Peyer's patch (tissue), 4 donors: ENCODE measurements at regions not wholly inside any gene's neighbourhood (a gene's known extent, or its start where the extent isn't known, plus 50 kb on each side); places are given as distances from the start of the nearest gene placed in this dataset.

Experiments used
- DNase-seq, 3 donors: peaks; one replicate each; pipeline ENCODE4 v3.0.0-alpha.2; 2017 to 2019
- H3K27ac ChIP-seq, 4 donors: fragments of 200-600 bp; sonication (generic); one replicate each; pipeline ENCODE4 v1.5.1; 2016 to 2019
- H3K27me3 ChIP-seq, 2 donors: fragments of 200-600 bp; sonication (generic); one replicate each; pipeline ENCODE4 v1.5.1; 2019
- H3K36me3 ChIP-seq, 3 donors: fragments of 200-600 bp; sonication (generic); one replicate each; pipeline ENCODE4 v1.5.1; 2016 to 2019
- H3K4me1 ChIP-seq, 4 donors: fragments of 200-600 bp; sonication (generic); one replicate each; pipeline ENCODE4 v1.5.1; 2016 to 2019
- H3K4me3 ChIP-seq, 4 donors: fragments of 200-600 bp; sonication (generic); 1 replicate in 3 of 4; 2 replicates in 1 of 4; pipeline ENCODE4 v1.5.1; 2016 to 2019; ENCODE audit warnings: mild to moderate bottlenecking in 1 of 4
- H3K9me3 ChIP-seq, 4 donors: fragments of 200-600 bp; sonication (generic); one replicate each; pipeline ENCODE4 v1.5.1; 2016 to 2019; ENCODE audit warnings: mild to moderate bottlenecking in 1 of 4
- CTCF ChIP-seq, 6 experiments: fragments of 450-650 bp in 4 of 6; fragments of 200-600 bp in 2 of 6; sonication (generic) in 1 of 6; IDR thresholded peaks; one replicate each; pipeline ENCODE4 v1.5.1; 2017 to 2019; ENCODE audit warnings: antibody characterized with exemption in 6 of 6, mild to moderate bottlenecking in 3 of 6, moderate library complexity in 1 of 6
- POLR2A ChIP-seq, 2 donors: fragments of 450-650 bp; IDR thresholded peaks; one replicate each; pipeline ENCODE4 v1.5.1; 2017; ENCODE audit warnings: antibody characterized with exemption in 2 of 2, mild to moderate bottlenecking in 2 of 2, moderate library complexity in 2 of 2

DNA sequence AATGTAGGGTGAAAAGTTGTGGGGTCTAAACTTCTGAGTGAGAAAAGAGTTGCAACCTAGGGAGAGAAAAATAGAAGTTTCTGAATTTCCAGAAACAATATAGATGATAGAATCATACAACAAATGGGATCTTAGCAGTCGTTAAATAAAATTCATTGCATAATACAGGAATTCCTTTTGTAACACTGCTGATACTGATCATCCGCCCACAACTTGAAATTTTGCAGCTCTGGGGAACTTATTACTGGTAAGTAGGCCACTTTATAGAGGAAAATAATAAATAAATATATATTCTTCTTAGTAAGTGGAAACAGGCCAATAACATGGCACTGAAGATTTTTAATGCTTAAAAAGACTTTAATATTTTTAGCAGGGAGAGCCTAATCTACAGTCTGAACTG lies 81.9 kb upstream of the SMIM30 start:
- H3K9me3 ChIP-seq = no peaks in the 10 kb centered on the region

DNA sequence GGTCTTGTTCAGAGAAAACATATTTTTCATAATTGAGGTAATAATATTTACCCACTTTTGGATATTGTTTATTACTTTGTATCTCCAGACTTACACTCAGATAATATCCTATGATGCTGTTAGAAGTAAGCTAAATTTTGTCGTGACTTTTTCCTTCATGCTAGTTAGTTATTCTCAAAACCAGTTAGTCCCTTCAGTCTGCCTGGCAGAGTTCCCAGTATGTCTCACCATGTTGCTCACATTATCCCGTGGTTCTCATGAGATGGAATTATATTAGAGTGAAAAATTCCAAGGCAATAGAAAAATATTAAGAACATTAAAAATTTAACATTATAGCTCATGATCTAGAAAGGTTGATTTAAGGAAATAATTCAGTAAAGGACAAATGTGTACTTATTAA lies 81.5 kb upstream of the SMIM30 start:
- no peaks in the 10 kb centered on the region for H3K9me3 ChIP-seq
- no peak overlapping the region for H3K4me3 ChIP-seq
- no peaks in the 10 kb centered on the region for H3K36me3 ChIP-seq
- no peaks in the 10 kb centered on the region for H3K27me3 ChIP-seq
- H3K4me1 ChIP-seq = no peaks in the 10 kb centered on the region
- DNase-seq = no peak
- no peak for TF ChIP-seq POLR2A (IDR thresholded peaks at IDR 0.05)
- no peak for TF ChIP-seq CTCF (IDR thresholded peaks at IDR 0.05)
- no peak overlapping the region for H3K27ac ChIP-seq

More for the DNA sequence above, 81.9 kb upstream of the SMIM30 start:
- Histone ChIP-seq H3K36me3 (no peaks in the 10 kb centered on the region), H3K4me1 (no peaks in the 10 kb centered on the region), H3K27ac (no peak overlapping the region), H3K4me3 (no peak overlapping the region), H3K27me3 (no peaks in the 10 kb centered on the region)
- TF ChIP-seq POLR2A (IDR thresholded peaks at IDR 0.05) = no peak
- DNase-seq = no peak

DNA sequence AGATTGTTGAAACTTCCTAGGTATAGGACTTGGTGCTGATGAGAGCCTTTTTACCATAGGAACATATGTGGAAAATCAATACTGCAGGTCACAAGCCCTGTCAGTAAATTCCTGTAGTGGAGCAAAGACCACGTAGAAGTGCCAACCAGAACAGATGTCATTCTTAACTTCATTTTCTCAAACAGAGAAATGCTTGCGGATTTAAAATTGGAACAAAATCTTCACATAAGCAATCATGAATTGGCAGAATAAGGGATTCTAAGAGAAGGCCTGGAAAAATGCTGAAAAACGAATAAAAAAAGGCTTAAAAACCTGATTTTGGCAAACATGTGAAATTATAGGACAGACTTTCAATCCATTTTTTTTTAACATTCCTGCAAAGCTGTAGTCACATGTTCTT lies 80.8 kb upstream of the SMIM30 start:
- no peak overlapping the region for H3K27ac ChIP-seq
- TF ChIP-seq CTCF (IDR thresholded peaks at IDR 0.05) (no peak), POLR2A (IDR thresholded peaks at IDR 0.05) (no peak)
- H3K4me1 ChIP-seq = no peaks in the 10 kb centered on the region
- no peaks in the 10 kb centered on the region for H3K9me3 ChIP-seq
- no peak for DNase-seq
- H3K27me3 ChIP-seq = no peaks in the 10 kb centered on the region
- no peaks in the 10 kb centered on the region for H3K36me3 ChIP-seq
- H3K4me3 ChIP-seq = no peak overlapping the region

DNA sequence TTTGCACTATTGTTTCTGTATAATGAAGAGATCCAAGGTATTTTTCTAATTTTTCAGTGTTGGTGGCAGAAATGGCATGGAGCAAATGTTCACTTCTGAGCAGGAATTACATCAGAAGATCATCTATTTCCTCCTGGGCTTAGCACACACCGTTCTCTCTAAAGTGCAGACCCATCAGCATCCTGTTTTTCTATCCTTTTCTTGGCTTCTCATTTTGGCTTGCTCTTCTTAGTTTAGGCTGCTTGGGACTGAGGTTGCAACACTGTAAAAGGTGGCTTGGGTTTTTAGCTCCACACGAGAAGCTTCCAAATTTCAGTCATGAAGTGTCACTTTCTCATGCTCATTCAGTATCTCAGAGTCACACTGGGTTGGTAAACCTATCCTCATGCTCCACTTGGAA lies 79.9 kb upstream of the SMIM30 start:
- Histone ChIP-seq H3K9me3 (no peaks in the 10 kb centered on the region), H3K36me3 (no peaks in the 10 kb centered on the region), H3K4me3 (no peak overlapping the region), H3K27ac (no peak overlapping the region), H3K27me3 (no peaks in the 10 kb centered on the region), H3K4me1 (no peaks in the 10 kb centered on the region)
- no peak for TF ChIP-seq POLR2A (IDR thresholded peaks at IDR 0.05)
- TF ChIP-seq CTCF (IDR thresholded peaks at IDR 0.05) = no peak
- no peak for DNase-seq

- H3K27me3 ChIP-seq = no peaks in the 10 kb centered on the region
- no peaks in the 10 kb centered on the region for H3K9me3 ChIP-seq
- DNase-seq = no peak
- H3K4me1 ChIP-seq = no peaks in the 10 kb centered on the region
- TF ChIP-seq CTCF (IDR thresholded peaks at IDR 0.05) (no peak), POLR2A (IDR thresholded peaks at IDR 0.05) (no peak)
- no peak overlapping the region for H3K27ac ChIP-seq
- H3K4me3 ChIP-seq = no peak overlapping the region
- no peaks in the 10 kb centered on the region for H3K36me3 ChIP-seq
Measured at GRCh38 chr7:113197274-113197673, 78.9 kb upstream of the SMIM30 start.

DNA sequence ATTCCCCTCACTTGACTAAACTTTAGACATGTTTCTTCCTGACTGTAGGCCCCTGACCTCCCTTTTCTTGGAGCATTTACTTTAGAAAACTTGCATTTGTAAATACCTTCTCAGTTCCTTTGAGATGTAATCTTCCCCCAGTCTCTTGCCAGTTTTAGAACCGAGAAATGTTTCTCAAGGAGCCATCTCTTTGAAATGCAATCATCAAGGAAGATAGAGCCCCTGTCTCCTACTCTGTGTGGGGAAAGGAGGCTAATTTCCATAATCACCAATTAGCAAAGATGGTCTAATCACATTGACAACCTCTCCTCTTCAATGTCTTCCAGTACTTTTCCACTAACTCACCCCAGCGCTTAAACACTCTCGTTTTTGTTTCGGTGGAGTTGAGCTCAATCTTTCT lies 70.0 kb upstream of the SMIM30 start:
- TF ChIP-seq POLR2A (IDR thresholded peaks at IDR 0.05) (no peak), CTCF (IDR thresholded peaks at IDR 0.05) (no peak)
- Histone ChIP-seq H3K27me3 (no peaks in the 10 kb centered on the region), H3K27ac (no peak overlapping the region), H3K4me1 (no peaks in the 10 kb centered on the region), H3K9me3 (no peaks in the 10 kb centered on the region), H3K36me3 (no peaks in the 10 kb centered on the region), H3K4me3 (no peak overlapping the region)
- DNase-seq = no peak
